ENCODE measurements at regions not wholly inside any gene's neighbourhood (a gene's known extent, or its start where the extent isn't known, plus 50 kb on each side); places are given as distances from the start of the nearest gene placed in this dataset.

- Histone ChIP-seq H2AFZ (ENCODE audit: low read length) (no peak overlapping the region), H3K79me2 (ENCODE audit: control insufficient read depth, insufficient read depth, low read length) (no peaks in the 10 kb centered on the region), H3K9me3 (ENCODE audit: control insufficient read depth, insufficient read depth, low read depth, low read length) (no peaks in the 10 kb centered on the region), H3K36me3 (ENCODE audit: control insufficient read depth, insufficient read depth, low read length) (no peaks in the 10 kb centered on the region), H3K4me3 (replicated peaks in 1 of 4; ENCODE audit: control extremely low read depth in 1 of 4, insufficient read depth in 1 of 4, low read depth in 3 of 4, low read length in 4 of 4) (no peak overlapping the region), H3K27me3 (ENCODE audit: control insufficient read depth, insufficient read depth, low read length) (no peaks in the 10 kb centered on the region), H3K4me1 (ENCODE audit: control insufficient read depth, extremely low read depth, insufficient read depth, low read length) (no peaks in the 10 kb centered on the region), H3K9ac (ENCODE audit: insufficient read depth, low read length) (no peak overlapping the region), H4K20me1 (ENCODE audit: control insufficient read depth, extremely low read depth, insufficient read depth, low read length) (no peaks in the 10 kb centered on the region), H3K27ac (ENCODE audit: insufficient read depth, low read length) (no peak overlapping the region), H3K4me2 (ENCODE audit: extremely low read depth, insufficient read depth, low read length) (no peak overlapping the region)
- TF ChIP-seq EZH2 (IDR thresholded peaks at IDR 0.05; ENCODE audit: low read length, missing control alignments), result no peak
- no peak for TF ChIP-seq CTCF (conservative IDR thresholded peaks at IDR 0.05 in 1 of 2, IDR thresholded peaks at IDR 0.05 in 1 of 2; ENCODE audit: low read depth in 1 of 2, low read length in 2 of 2)
- DNase-seq (ENCODE audit: low read depth in 2 of 2), result no peak
Measured at GRCh38 chr1:5693568-5693967, 298.7 kb downstream of the NPHP4 start.

- Histone ChIP-seq H3K36me3 (ENCODE audit: control insufficient read depth, insufficient read depth, low read length) (no peaks in the 10 kb centered on the region), H2AFZ (ENCODE audit: low read length) (no peak overlapping the region), H3K9me3 (ENCODE audit: control insufficient read depth, insufficient read depth, low read depth, low read length) (no peaks in the 10 kb centered on the region), H3K27ac (ENCODE audit: insufficient read depth, low read length) (no peak overlapping the region), H4K20me1 (ENCODE audit: control insufficient read depth, extremely low read depth, insufficient read depth, low read length) (no peaks in the 10 kb centered on the region), H3K27me3 (ENCODE audit: control insufficient read depth, insufficient read depth, low read length) (no peaks in the 10 kb centered on the region), H3K9ac (ENCODE audit: insufficient read depth, low read length) (no peak overlapping the region), H3K4me1 (ENCODE audit: control insufficient read depth, extremely low read depth, insufficient read depth, low read length) (no peaks in the 10 kb centered on the region), H3K4me2 (ENCODE audit: extremely low read depth, insufficient read depth, low read length) (no peak overlapping the region), H3K4me3 (replicated peaks in 1 of 4; ENCODE audit: control extremely low read depth in 1 of 4, insufficient read depth in 1 of 4, low read depth in 3 of 4, low read length in 4 of 4) (no peak overlapping the region), H3K79me2 (ENCODE audit: control insufficient read depth, insufficient read depth, low read length) (no peaks in the 10 kb centered on the region)
- DNase-seq (ENCODE audit: low read depth in 2 of 2), result no peak
- TF ChIP-seq CTCF (conservative IDR thresholded peaks at IDR 0.05 in 1 of 2, IDR thresholded peaks at IDR 0.05 in 1 of 2; ENCODE audit: low read depth in 1 of 2, low read length in 2 of 2) (no peak), EZH2 (IDR thresholded peaks at IDR 0.05; ENCODE audit: low read length, missing control alignments) (no peak)
Measured at GRCh38 chr1:5692664-5693063, 299.6 kb downstream of the NPHP4 start.

GRCh38 chr1:5691795-5692509 lies 300.3 kb downstream of the NPHP4 start:
- Histone ChIP-seq H3K79me2 (ENCODE audit: control insufficient read depth, insufficient read depth, low read length) (no peaks in the 10 kb centered on the region), H2AFZ (ENCODE audit: low read length) (no peak overlapping the region), H3K9ac (ENCODE audit: insufficient read depth, low read length) (no peak overlapping the region), H3K27me3 (ENCODE audit: control insufficient read depth, insufficient read depth, low read length) (no peaks in the 10 kb centered on the region), H3K27ac (ENCODE audit: insufficient read depth, low read length) (no peak overlapping the region), H3K9me3 (ENCODE audit: control insufficient read depth, insufficient read depth, low read depth, low read length) (no peaks in the 10 kb centered on the region), H3K4me1 (ENCODE audit: control insufficient read depth, extremely low read depth, insufficient read depth, low read length) (no peaks in the 10 kb centered on the region), H4K20me1 (ENCODE audit: control insufficient read depth, extremely low read depth, insufficient read depth, low read length) (no peaks in the 10 kb centered on the region), H3K4me2 (ENCODE audit: extremely low read depth, insufficient read depth, low read length) (no peak overlapping the region), H3K36me3 (ENCODE audit: control insufficient read depth, insufficient read depth, low read length) (no peaks in the 10 kb centered on the region), H3K4me3 (replicated peaks in 1 of 4; ENCODE audit: control extremely low read depth in 1 of 4, insufficient read depth in 1 of 4, low read depth in 3 of 4, low read length in 4 of 4) (no peak overlapping the region)
- DNase-seq (ENCODE audit: low read depth in 2 of 2), result no peak
- TF ChIP-seq CTCF (conservative IDR thresholded peaks at IDR 0.05 in 1 of 2, IDR thresholded peaks at IDR 0.05 in 1 of 2; ENCODE audit: low read depth in 1 of 2, low read length in 2 of 2) (no peak), EZH2 (IDR thresholded peaks at IDR 0.05; ENCODE audit: low read length, missing control alignments) (no peak)

All from fibroblast of lung (primary cell).